SK-N-SH treated with all-trans-retinoic acid at 6 μM for 48 hours (cell line): ENCODE measurements at regions not wholly inside any gene's neighbourhood (a gene's known extent, or its start where the extent isn't known, plus 50 kb on each side); places are given as distances from the start of the nearest gene placed in this dataset.
A peak's percentile ranks its signal among the peaks of the same experiment; 100 is the strongest.

ENCODE experiments used
- ATAC-seq: fragments of 200-7000 bp; cut with Tn5 transposase; 3 replicates; pipeline ENCODE4 v1.9.1; 2020; ENCODE audit warnings: mild to moderate bottlenecking, moderate library complexity
- BACH2 ChIP-seq: fragments of 250-450 bp; sonication (Bioruptor Pico); IDR thresholded peaks from 2 replicates; pipeline ENCODE4 v1.9.0; 2021; ENCODE audit warnings: mild to moderate bottlenecking, borderline replicate concordance
- CREB5 ChIP-seq: fragments of 250-450 bp; sonication (Bioruptor Pico); IDR thresholded peaks from 2 replicates; pipeline ENCODE4 v1.5.1; 2020; ENCODE audit warnings: low read depth, mild to moderate bottlenecking, moderate library complexity
- CSDC2 ChIP-seq: fragments of 250-450 bp; sonication (Bioruptor Pico); IDR thresholded peaks from 2 replicates; pipeline ENCODE4 v1.5.0; 2020; ENCODE audit warnings: mild to moderate bottlenecking, moderate library complexity
- CSRNP3 ChIP-seq: fragments of 250-450 bp; sonication (Bioruptor Pico); IDR thresholded peaks from 2 replicates; pipeline ENCODE4 v1.5.1; 2021; ENCODE audit warnings: mild to moderate bottlenecking, moderate library complexity
- ESRRG ChIP-seq: fragments of 250-450 bp; sonication (Bioruptor Pico); IDR thresholded peaks from 2 replicates; pipeline ENCODE4 v1.6.1; 2021; ENCODE audit warnings: mild to moderate bottlenecking
- GLIS3 ChIP-seq: fragments of 250-450 bp; sonication (Bioruptor Pico); IDR thresholded peaks from 2 replicates; pipeline ENCODE4 v1.5.0; 2020; ENCODE audit warnings: mild to moderate bottlenecking, moderate library complexity
- ISL1 ChIP-seq: fragments of 250-450 bp; sonication (Bioruptor Pico); IDR thresholded peaks from 2 replicates; pipeline ENCODE4 v2.1.2; 2022; ENCODE audit warnings: mild to moderate bottlenecking, moderate library complexity
- OSR1 ChIP-seq: fragments of 250-450 bp; sonication (Bioruptor Pico); IDR thresholded peaks from 2 replicates; pipeline ENCODE4 v1.8.0; 2022; ENCODE audit warnings: moderate library complexity, mild to moderate bottlenecking, inconsistent platforms
- PATZ1 ChIP-seq: fragments of 250-450 bp; sonication (Bioruptor Pico); IDR thresholded peaks from 2 replicates; pipeline ENCODE4 v1.8.0; 2020; ENCODE audit warnings: mild to moderate bottlenecking, moderate library complexity, borderline replicate concordance
- POU6F1 ChIP-seq: fragments of 250-450 bp; sonication (Bioruptor Pico); IDR thresholded peaks from 2 replicates; pipeline ENCODE4 v1.8.0; 2021; ENCODE audit warnings: low read depth, mild to moderate bottlenecking, moderate library complexity, borderline replicate concordance
- PPARA ChIP-seq: fragments of 250-450 bp; sonication (Bioruptor Pico); IDR thresholded peaks from 2 replicates; pipeline ENCODE4 v1.5.0; 2020; ENCODE audit warnings: mild to moderate bottlenecking, borderline replicate concordance
- RARB ChIP-seq: fragments of 250-450 bp; sonication (Bioruptor Pico); IDR thresholded peaks from 2 replicates; pipeline ENCODE4 v1.8.0; 2021; ENCODE audit warnings: mild to moderate bottlenecking, moderate library complexity
- SNAI2 ChIP-seq: fragments of 250-450 bp; sonication (Bioruptor Pico); IDR thresholded peaks from 2 replicates; pipeline ENCODE4 v1.5.0; 2020; ENCODE audit warnings: mild to moderate bottlenecking, moderate library complexity
- TOX ChIP-seq: fragments of 250-450 bp; sonication (Bioruptor Pico); IDR thresholded peaks from 2 replicates; pipeline ENCODE4 v1.8.0; 2021; ENCODE audit warnings: mild to moderate bottlenecking, moderate library complexity, borderline replicate concordance
- TSHZ2 ChIP-seq: fragments of 250-450 bp; sonication (Bioruptor Pico); IDR thresholded peaks from 2 replicates; pipeline ENCODE4 v1.5.0; 2020; ENCODE audit warnings: mild to moderate bottlenecking, moderate library complexity
- ZC3H10 ChIP-seq: fragments of 250-450 bp; sonication (Bioruptor Pico); IDR thresholded peaks from 2 replicates; pipeline ENCODE4 v1.5.1; 2021; ENCODE audit warnings: mild to moderate bottlenecking, moderate library complexity
- ZFP3 ChIP-seq: fragments of 250-450 bp; sonication (Bioruptor Pico); IDR thresholded peaks from 2 replicates; pipeline ENCODE4 v1.5.0; 2020; ENCODE audit warnings: mild to moderate bottlenecking, moderate library complexity
- ZNF565 ChIP-seq: fragments of 450-650 bp; formaldehyde crosslinking; conservative IDR thresholded peaks from 2 replicates; pipeline ENCODE4 v1.5.0; 2020; ENCODE audit warnings: low read depth, mild to moderate bottlenecking, moderate library complexity
- ZNF70 ChIP-seq: fragments of 450-650 bp; formaldehyde crosslinking; IDR thresholded peaks from 2 replicates; pipeline ENCODE4 v1.5.0; 2020; ENCODE audit warnings: mild to moderate bottlenecking, moderate library complexity

GRCh38 chr2:236511266-236511665, 58.4 kb upstream of the ACKR3 start (continued):
- TF ChIP-seq CSRNP3 (CRISPR knock-in tag), result no peak
- no peak for TF ChIP-seq BACH2 (CRISPR knock-in tag)
- TF ChIP-seq GLIS3 (CRISPR knock-in tag), result no peak
- no peak for TF ChIP-seq ESRRG (CRISPR knock-in tag)

- no peak for ATAC-seq
- TF ChIP-seq CSRNP3 (CRISPR knock-in tag) (no peak), TSHZ2 (CRISPR knock-in tag) (no peak), RARB (CRISPR knock-in tag) (no peak), CREB5 (CRISPR knock-in tag) (no peak), PPARA (CRISPR knock-in tag) (no peak), ZNF565 (CRISPR knock-in tag) (no peak), CSDC2 (CRISPR knock-in tag) (no peak)
Measured at GRCh38 chr2:236512267-236512666, 57.4 kb upstream of the ACKR3 start.

- peak; percentile 80 for ATAC-seq
- TF ChIP-seq POU6F1 (CRISPR knock-in tag) (no peak), TOX (CRISPR knock-in tag) (no peak), CSDC2 (CRISPR knock-in tag) (no peak), PATZ1 (no peak), ZC3H10 (CRISPR knock-in tag) (no peak), ESRRG (CRISPR knock-in tag) (no peak), ZNF70 (no peak), TSHZ2 (CRISPR knock-in tag) (no peak), SNAI2 (CRISPR knock-in tag) (no peak), ISL1 (CRISPR knock-in tag) (no peak), ZNF565 (CRISPR knock-in tag) (no peak), OSR1 (no peak), ZFP3 (CRISPR knock-in tag) (no peak), GLIS3 (CRISPR knock-in tag) (no peak), RARB (CRISPR knock-in tag) (no peak)
Measured at GRCh38 chr2:236512902-236513435, 56.7 kb upstream of the ACKR3 start.
